Activated naive CD4-positive, alpha-beta T cell treated with anti-CD3 and anti-CD28 coated beads for 36 hours (primary cell): ENCODE measurements at regions not wholly inside any gene's neighbourhood (a gene's known extent, or its start where the extent isn't known, plus 50 kb on each side); places are given as distances from the start of the nearest gene placed in this dataset.

Experiments
- CTCF ChIA-PET: fragments of 350-600 bp; sonication (Branson Sonifier 250); formaldehyde crosslinking; loops from one replicate; lab custom pipeline; 2021; ENCODE audit warnings: antibody characterized with exemption; lab: Charles Lee
- DNase-seq: peaks from one replicate; pipeline ENCODE4 v3.0.0-alpha.2; 2020
- H3K27ac Mint-ChIP-seq: one replicate; pipeline ENCODE4 v1.8.0; 2021; ENCODE audit warnings: mild to moderate bottlenecking, mixed read lengths
- H3K27me3 Mint-ChIP-seq: one replicate; pipeline ENCODE4 v1.8.0; 2021; ENCODE audit warnings: low read depth, mixed read lengths
- H3K36me3 Mint-ChIP-seq: one replicate; pipeline ENCODE4 v1.8.0; 2021; ENCODE audit warnings: low read depth, mixed read lengths
- H3K4me1 Mint-ChIP-seq: one replicate; pipeline ENCODE4 v1.8.0; 2021; ENCODE audit warnings: low read depth, mixed read lengths
- H3K4me3 Mint-ChIP-seq: one replicate; pipeline ENCODE4 v1.8.0; 2021; ENCODE audit warnings: mild to moderate bottlenecking, moderate library complexity, mixed read lengths
- H3K9me3 Mint-ChIP-seq: one replicate; pipeline ENCODE4 v1.8.0; 2021; ENCODE audit warnings: mixed read lengths
- intact Hi-C: fragments of 100-400 bp; cut with micrococcal nuclease; formaldehyde crosslinking; loops from one replicate; pipeline ENCODE4 v1.15.1; 2023

DNA sequence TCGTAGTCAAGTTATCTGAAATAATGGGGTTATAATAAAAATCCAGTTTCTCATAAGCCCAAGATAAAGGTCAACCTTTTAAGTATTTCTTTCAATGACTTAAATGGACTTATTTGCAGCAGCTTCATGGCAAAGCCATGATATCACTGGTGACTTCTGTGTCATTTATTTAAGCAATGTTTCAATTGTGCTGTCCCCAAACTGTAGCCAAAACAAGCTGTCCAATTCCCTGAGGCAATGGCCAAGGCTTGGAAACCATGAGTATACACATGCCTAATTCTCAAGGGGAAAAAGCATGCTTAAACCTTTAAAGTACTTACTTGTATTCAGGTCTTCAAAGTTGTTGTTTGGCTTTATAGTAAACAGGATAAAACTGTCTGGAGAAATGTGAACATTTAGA, 376.4 kb upstream of the TNC start:
- Mint-ChIP-seq H3K4me1 (no peaks in the 10 kb centered on the region), H3K36me3 (no peaks in the 10 kb centered on the region), H3K9me3 (no peaks in the 10 kb centered on the region), H3K27me3 (peaks cover 8% of the 10 kb centered on the region), H3K27ac (no peak overlapping the region), H3K4me3 (no peak overlapping the region)
- DNase-seq: no peak
- intact Hi-C loops: no loop called here
- CTCF ChIA-PET: no interaction called here

DNA sequence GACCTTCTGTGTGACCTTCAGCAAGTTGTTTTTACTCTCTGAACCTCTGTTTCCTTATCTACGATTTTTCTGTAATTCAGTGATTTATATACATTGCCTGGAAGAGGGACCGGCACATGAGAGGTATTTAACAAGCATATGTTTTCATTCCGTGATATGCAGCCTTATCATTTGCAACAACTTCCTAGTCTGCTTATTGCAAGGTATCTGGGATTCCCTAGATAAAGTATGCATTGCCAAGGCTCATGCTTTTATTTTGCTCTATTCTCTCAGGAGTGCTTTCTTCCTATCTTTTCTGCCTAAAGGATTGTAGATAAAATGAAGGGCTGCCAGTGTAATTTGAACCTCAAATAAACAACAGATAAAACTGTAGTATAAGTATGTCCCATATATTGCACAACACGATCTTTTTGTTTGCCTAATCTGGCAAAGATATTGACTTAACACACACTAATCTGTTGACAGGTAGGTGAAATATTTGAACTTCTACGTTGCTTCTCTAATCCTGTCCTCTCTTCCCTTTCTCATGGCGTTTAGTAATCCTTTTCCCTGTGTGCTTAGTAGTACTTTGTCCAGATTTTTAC, 377.2 kb upstream of the TNC start:
- intact Hi-C loops: no loop called here
- H3K36me3 Mint-ChIP-seq: no peaks in the 10 kb centered on the region
- DNase-seq: no peak
- CTCF ChIA-PET: no interaction called here
- no peaks in the 10 kb centered on the region for H3K9me3 Mint-ChIP-seq
- H3K27ac Mint-ChIP-seq: no peak overlapping the region
- no peak overlapping the region for H3K4me3 Mint-ChIP-seq
- no peaks in the 10 kb centered on the region for H3K4me1 Mint-ChIP-seq
- H3K27me3 Mint-ChIP-seq: peaks cover 8% of the 10 kb centered on the region

DNA sequence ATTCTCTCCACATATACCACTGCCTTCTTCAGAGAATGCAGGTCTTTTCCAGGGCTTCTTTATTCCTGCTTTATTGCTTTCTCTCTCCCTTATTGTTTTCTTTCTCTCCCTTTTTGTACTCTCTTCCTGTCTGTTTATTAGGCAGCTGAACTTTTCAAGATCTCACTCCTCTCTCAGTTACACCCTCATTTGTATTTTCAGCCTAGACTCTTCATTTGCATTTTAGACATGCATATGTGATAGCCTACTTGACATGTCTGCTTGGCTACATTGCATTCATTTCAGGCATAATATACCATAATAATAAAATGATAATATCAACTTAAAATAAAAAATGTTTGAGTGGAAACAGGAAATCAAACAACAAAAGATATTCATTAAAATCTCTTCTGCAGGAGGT, 377.9 kb upstream of the TNC start:
- CTCF ChIA-PET: no interaction called here
- intact Hi-C loops: no loop called here
- Mint-ChIP-seq H3K27ac (no peak overlapping the region), H3K27me3 (peaks cover 8% of the 10 kb centered on the region), H3K4me3 (no peak overlapping the region), H3K36me3 (no peaks in the 10 kb centered on the region), H3K9me3 (no peaks in the 10 kb centered on the region), H3K4me1 (no peaks in the 10 kb centered on the region)
- no peak for DNase-seq

DNA sequence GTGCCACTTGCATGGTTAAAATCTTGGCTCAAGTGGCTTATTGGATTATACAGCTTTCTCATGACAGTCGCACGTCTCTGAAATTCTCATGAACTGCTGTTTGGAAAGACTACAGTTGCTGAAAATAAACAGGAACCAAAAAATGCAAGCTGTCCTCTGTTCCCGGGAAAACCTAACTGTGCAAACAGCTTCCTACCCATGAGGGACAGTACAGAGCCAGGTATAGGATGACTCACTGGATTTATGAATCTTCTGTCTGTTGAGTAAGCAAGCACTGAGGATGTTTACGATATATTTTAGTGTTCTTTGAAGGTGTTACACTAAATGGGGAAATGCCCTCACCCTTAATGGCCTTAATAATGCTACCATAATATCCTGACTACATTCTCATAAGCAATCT, 380.3 kb upstream of the TNC start:
- CTCF ChIA-PET: no interaction called here

DNA sequence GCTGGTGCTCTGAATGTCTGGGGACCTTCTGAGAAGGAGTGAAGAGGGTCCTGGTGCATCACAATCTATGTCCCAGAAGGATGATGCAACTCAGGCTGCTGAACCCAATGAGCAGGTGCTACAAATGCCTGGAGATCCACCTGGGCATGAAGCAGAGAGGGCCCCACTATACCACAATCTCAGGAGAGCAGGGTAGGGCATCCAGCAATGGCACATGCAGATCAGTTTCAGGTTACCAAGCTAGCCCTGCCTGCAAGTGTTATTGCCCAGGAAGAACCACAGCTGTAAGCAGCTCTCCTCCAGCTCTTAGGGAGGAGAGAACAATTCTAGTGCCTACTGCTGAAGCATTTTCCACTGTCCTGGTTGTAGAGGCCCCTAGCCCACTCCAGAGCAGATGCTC, 389.2 kb upstream of the TNC start:
- no peak overlapping the region for H3K4me3 Mint-ChIP-seq
- CTCF ChIA-PET: no interaction called here
- H3K4me1 Mint-ChIP-seq: no peaks in the 10 kb centered on the region
- intact Hi-C loops: no loop called here
- H3K9me3 Mint-ChIP-seq: peaks cover 2% of the 10 kb centered on the region
- DNase-seq: no peak
- H3K27me3 Mint-ChIP-seq: peaks cover 2% of the 10 kb centered on the region
- no peak overlapping the region for H3K27ac Mint-ChIP-seq
- no peaks in the 10 kb centered on the region for H3K36me3 Mint-ChIP-seq

More for the DNA sequence above, 380.3 kb upstream of the TNC start:
- DNase-seq: no peak
- no peaks in the 10 kb centered on the region for H3K36me3 Mint-ChIP-seq
- H3K27ac Mint-ChIP-seq: no peak overlapping the region
- H3K4me3 Mint-ChIP-seq: no peak overlapping the region
- H3K27me3 Mint-ChIP-seq: peaks cover 4% of the 10 kb centered on the region
- no peaks in the 10 kb centered on the region for H3K4me1 Mint-ChIP-seq
- intact Hi-C loops: no loop called here
- H3K9me3 Mint-ChIP-seq: no peaks in the 10 kb centered on the region

DNA sequence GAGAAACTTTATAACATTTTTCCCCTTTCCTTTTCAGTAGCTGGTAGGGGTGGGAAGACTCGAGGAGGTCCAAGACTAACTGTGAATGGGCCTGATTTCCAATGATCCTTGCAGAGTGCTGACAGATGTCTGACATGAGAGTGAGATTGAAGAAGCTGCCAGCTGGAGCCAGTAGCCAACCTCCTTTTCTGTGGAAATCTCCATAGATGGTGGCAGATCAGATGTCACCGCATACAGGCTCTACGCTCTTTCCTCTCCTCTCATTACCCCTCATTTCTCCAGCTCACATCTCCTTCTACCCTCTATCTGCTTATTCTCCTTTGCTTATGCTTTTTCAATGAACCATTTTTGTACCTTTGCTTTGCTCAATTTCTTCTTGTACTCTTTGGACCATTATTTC, 395.2 kb upstream of the TNC start:
- CTCF ChIA-PET: no interaction called here
- no peaks in the 10 kb centered on the region for H3K9me3 Mint-ChIP-seq
- DNase-seq: no peak
- intact Hi-C loops: no loop called here
- H3K4me3 Mint-ChIP-seq: no peak overlapping the region
- no peaks in the 10 kb centered on the region for H3K36me3 Mint-ChIP-seq
- H3K27me3 Mint-ChIP-seq: no peaks in the 10 kb centered on the region
- no peak overlapping the region for H3K27ac Mint-ChIP-seq
- H3K4me1 Mint-ChIP-seq: no peaks in the 10 kb centered on the region

DNA sequence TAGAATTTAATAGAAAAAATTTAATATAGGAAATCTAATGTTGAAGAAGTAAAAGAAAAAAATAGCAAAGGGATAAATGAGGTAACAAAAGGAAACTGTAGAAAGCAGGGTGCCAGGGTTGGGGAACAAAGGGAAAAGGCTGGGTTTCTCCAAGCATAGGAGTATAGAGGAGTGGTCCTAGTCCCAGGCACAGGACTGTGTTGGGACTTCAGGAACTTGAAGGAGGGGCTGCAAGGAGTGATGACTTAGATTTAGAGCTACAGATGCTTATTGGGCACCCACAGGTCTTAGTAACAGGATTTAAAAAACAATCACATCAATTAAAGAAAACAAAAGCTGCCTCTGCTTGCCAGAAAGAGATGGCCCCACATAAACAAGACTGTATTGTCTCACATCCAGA, 396.5 kb upstream of the TNC start:
- intact Hi-C loops: no loop called here
- Mint-ChIP-seq H3K27ac (no peak overlapping the region), H3K36me3 (no peaks in the 10 kb centered on the region), H3K9me3 (no peaks in the 10 kb centered on the region), H3K27me3 (no peaks in the 10 kb centered on the region), H3K4me3 (no peak overlapping the region), H3K4me1 (no peaks in the 10 kb centered on the region)
- CTCF ChIA-PET: no interaction called here
- no peak for DNase-seq

DNA sequence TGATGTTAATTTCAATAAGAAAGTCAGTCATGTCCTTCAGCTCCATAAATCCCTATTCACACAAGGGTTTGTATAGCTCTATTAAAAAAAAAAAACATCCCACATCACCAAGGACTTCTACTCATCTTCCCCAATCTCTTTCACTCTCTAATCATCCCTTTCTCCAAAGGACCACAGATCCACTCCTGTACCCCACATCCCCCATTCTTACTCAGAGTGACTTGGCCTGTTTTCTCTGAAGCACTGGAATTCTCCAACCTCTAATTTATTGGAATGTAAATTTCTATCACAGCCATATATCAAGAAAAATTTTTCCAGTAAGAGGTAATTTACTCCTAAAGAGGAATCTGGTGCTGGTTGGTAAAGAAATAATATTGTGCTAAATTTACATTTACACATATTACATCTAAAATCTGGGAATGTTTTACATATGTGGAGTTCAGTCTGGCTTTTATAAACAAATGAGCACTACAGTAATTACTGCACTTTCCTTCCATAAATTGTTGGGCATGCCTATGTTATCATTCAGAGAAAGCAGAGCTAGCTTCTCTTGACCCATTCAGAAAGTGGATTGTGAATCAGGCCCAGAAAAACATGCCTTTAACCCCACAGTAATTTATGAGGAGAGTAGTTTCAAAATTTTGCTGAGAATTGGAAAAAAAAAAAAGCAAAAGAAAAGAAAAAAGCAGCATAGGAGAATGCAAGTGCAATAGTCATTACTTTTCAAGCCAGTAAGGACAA, 399.5 kb upstream of the TNC start:
- Mint-ChIP-seq H3K36me3 (no peaks in the 10 kb centered on the region), H3K27ac (no peak overlapping the region), H3K27me3 (peaks cover 4% of the 10 kb centered on the region), H3K9me3 (no peaks in the 10 kb centered on the region), H3K4me1 (no peaks in the 10 kb centered on the region), H3K4me3 (no peak overlapping the region)
- intact Hi-C loops: no loop called here
- CTCF ChIA-PET: interaction anchor here (0.7 kb wide), 1 partner anchor 115 kb away, joined by 4 read pairs; no protein-coding TSS in a partner anchor
- DNase-seq: no peak

DNA sequence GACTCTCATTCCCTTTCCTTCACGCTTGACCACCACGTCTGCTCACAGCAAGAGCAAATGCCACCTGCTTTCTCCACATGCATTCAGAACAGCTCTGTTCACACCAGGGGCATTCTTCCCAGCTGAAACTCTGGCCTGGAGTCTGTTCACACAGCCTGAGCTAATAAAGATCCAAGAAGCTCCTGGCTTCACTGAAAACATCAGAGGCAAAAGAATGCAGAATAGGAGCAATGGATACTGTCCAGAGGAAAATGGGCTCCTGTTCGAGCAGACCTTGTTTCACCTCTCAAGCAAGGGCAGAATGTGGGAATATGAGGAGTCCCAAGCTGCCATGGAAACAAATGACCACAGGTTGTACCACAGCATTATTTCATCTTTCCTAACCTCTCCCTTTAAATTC, 402.7 kb upstream of the TNC start:
- intact Hi-C loops: loop anchor here (10.0 kb wide), 2 partner anchors 316 to 616 kb away; no protein-coding TSS in a partner anchor
- H3K4me1 Mint-ChIP-seq: no peaks in the 10 kb centered on the region
- DNase-seq: no peak
- CTCF ChIA-PET: interaction anchor here (0.6 kb wide), 1 partner anchor 840 kb away, joined by 3 read pairs; no protein-coding TSS in a partner anchor
- H3K4me3 Mint-ChIP-seq: no peak overlapping the region
- H3K27me3 Mint-ChIP-seq: peaks cover 17% of the 10 kb centered on the region
- no peaks in the 10 kb centered on the region for H3K36me3 Mint-ChIP-seq
- no peak overlapping the region for H3K27ac Mint-ChIP-seq
- H3K9me3 Mint-ChIP-seq: no peaks in the 10 kb centered on the region

DNA sequence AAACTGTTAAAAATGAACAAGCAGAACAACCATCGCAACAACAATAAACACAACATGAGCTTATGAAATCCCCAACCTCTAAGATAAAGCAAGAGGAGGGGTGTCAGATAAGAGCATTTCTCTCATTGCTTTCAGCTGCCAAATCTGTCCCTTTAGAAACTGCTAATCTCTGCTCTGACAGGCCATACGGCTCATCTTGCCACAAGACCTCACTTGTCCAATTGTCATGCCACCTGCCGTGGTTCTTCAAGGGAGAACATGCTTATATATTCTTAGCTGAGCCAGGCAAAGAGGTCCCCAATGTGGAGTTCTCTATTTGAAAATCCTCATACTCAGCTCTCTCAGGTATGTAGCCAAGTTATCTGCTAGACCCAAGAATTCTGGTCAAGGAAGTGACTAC, 405.0 kb upstream of the TNC start:
- intact Hi-C loops: loop anchor here (10.0 kb wide), 2 partner anchors 318 to 618 kb away; no protein-coding TSS in a partner anchor
- Mint-ChIP-seq H3K4me1 (no peaks in the 10 kb centered on the region), H3K27ac (no peak overlapping the region), H3K9me3 (no peaks in the 10 kb centered on the region), H3K4me3 (no peak overlapping the region), H3K36me3 (no peaks in the 10 kb centered on the region), H3K27me3 (peaks cover 20% of the 10 kb centered on the region)
- no peak for DNase-seq
- CTCF ChIA-PET: interaction anchor here (0.6 to 1.5 kb wide), 2 partner anchors 162 to 842 kb away, joined by 5 read pairs; no protein-coding TSS in a partner anchor

DNA sequence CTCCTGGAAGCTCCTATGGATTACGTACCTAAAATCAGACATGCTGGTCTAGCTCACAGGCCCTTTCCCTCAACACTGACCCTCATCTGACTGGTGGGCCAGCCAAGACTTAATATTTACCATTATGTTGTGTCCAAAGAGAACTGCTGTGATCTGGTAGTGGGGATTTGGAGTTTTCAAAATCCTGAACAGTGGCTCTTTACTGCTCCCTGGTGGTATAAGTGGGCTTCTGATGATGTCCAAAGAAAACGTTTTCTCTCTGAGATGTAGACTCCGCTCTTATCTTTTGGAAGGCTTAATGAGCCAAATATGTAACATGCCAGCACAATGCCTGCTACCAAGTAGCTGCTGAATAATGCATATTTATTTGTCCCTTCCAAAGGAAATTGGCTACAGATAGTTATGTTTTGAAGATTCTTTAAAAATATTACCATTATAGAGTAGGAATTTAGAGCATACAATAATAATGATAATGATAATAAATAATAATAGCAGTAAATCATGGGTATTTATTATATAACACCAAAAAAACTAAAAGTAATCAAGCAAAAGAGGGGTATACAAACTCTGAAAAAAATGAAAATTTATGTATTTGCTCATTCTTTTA, 406.6 kb upstream of the TNC start:
- Mint-ChIP-seq H3K36me3 (no peaks in the 10 kb centered on the region), H3K9me3 (no peaks in the 10 kb centered on the region), H3K27ac (no peak overlapping the region), H3K4me3 (no peak overlapping the region), H3K27me3 (peaks cover 20% of the 10 kb centered on the region), H3K4me1 (no peaks in the 10 kb centered on the region)
- CTCF ChIA-PET: interaction anchor here (0.7 to 1.6 kb wide), 7 partner anchors 14 to 926 kb away, joined by 3 to 5 read pairs (median 3); partner anchors contain the start of gene TEX48
- intact Hi-C loops: loop anchor here (1.0 to 10.0 kb wide), 6 partner anchors 320 to 862 kb away; no protein-coding TSS in a partner anchor
- DNase-seq: peak; percentile 27

DNA sequence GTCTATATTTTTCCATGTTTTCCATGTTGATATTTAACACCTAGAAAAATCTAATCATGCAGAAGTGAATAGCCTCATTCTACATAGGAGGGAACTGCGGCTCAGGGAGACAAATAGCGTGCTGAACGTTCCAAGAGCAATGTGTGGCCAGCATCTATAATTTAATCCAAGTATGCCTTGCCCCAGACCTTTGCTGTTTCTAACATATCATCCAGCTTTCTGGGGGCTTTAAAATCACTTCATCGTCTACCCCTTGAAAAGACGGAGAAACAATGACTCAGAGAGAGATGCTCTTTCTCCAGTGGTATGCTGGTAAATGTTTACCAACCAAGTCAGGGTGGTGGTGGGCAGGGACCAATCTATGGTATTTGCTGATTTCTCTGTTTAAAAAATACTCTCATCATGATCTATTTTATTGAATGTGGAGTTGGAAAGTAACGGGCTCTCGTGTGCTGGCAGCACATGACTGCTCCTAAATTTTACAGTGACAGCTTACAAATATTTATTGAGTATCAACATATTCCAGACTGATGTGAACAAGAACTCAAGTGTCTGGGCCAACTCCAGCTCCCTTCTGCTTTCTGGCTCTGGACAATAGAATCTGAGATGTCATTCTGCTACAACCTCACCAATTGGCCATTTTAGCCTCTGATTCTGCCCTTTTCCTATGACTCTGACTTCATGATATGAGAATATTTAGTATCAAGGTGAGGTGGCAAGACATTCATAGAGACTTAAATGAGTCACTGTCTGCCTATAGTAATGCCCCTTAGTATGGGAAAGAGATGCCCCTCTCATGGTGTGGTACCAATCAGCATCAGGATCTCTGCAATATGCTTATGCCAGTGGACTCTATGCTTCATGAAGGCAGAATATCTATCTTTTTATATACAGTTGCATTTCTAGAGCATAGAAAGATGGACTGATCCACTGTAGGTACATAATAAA, 407.4 kb upstream of the TNC start:
- intact Hi-C loops: loop anchor here (2.0 to 10.0 kb wide), 3 partner anchors 321 to 785 kb away; no protein-coding TSS in a partner anchor
- CTCF ChIA-PET: interaction anchor here (0.7 to 1.6 kb wide), 2 partner anchors 444 to 925 kb away, joined by 3 read pairs; no protein-coding TSS in a partner anchor
- no peaks in the 10 kb centered on the region for H3K9me3 Mint-ChIP-seq

More for the DNA sequence above, 407.4 kb upstream of the TNC start:
- no peak for DNase-seq
- Mint-ChIP-seq H3K27me3 (peaks cover 20% of the 10 kb centered on the region), H3K36me3 (no peaks in the 10 kb centered on the region), H3K27ac (no peak overlapping the region), H3K4me1 (no peaks in the 10 kb centered on the region), H3K4me3 (no peak overlapping the region)
